HG02571 (cell line): ENCODE measurements at regions not wholly inside any gene's neighbourhood (a gene's known extent, or its start where the extent isn't known, plus 50 kb on each side); places are given as distances from the start of the nearest gene placed in this dataset.
"Not testable (repeated sequence)": the region's sequence is repeated elsewhere in the genome, so short reads cannot be mapped to it uniquely, and the experiment has no call there.

Source experiments
- ATAC-seq: cut with Tn5 transposase; IDR thresholded peaks from one replicate; pipeline ENCODE4 v1.9.1; 2021; ENCODE audit warnings: mild to moderate bottlenecking, moderate library complexity; ENCODE audit not compliant: unreplicated experiment

GRCh38 chr7:90033850-90034249, 120.4 kb upstream of the STEAP1 start:
- no peak for ATAC-seq

- ATAC-seq, result no peak
Observed at GRCh38 chr7:90053094-90053493, 101.2 kb upstream of the STEAP1 start.

GRCh38 chr7:90061077-90061476, 93.2 kb upstream of the STEAP1 start:
- ATAC-seq, result no peak

GRCh38 chr7:90064370-90064769, 89.9 kb upstream of the STEAP1 start:
- ATAC-seq, result no peak

GRCh38 chr7:90067171-90067570, 87.1 kb upstream of the STEAP1 start:
- no peak for ATAC-seq

GRCh38 chr7:90070238-90070637, 84.0 kb upstream of the STEAP1 start:
- ATAC-seq, result not testable (repeated sequence)

- no peak for ATAC-seq
Observed at GRCh38 chr7:90078921-90079320, 75.3 kb upstream of the STEAP1 start.

GRCh38 chr7:90081621-90082020, 72.6 kb upstream of the STEAP1 start:
- ATAC-seq, result no peak

- ATAC-seq, result no peak
Observed at GRCh38 chr7:90092506-90092905, 61.8 kb upstream of the STEAP1 start.

GRCh38 chr7:90094030-90094429, 60.2 kb upstream of the STEAP1 start:
- ATAC-seq, result no peak
